H9 (cell line): ENCODE measurements at regions not wholly inside any gene's neighbourhood (a gene's known extent, or its start where the extent isn't known, plus 50 kb on each side); places are given as distances from the start of the nearest gene placed in this dataset.

Experiments used
- DNase-seq: peaks from one replicate; pipeline ENCODE4 v3.0.0-alpha.2; 2017
- H2AFZ ChIP-seq: one replicate; pipeline ENCODE4 v1.6.1; 2013; ENCODE audit warnings: mild to moderate bottlenecking, low read length, control low read depth, moderate library complexity
- H2AK5ac ChIP-seq: 2 replicates; pipeline ENCODE4 v1.6.1; 2013; ENCODE audit warnings: low read length, control low read depth, mixed read lengths; ENCODE audit not compliant: insufficient read length
- H2BK120ac ChIP-seq: one replicate; pipeline ENCODE4 v1.6.1; 2013; ENCODE audit warnings: low read depth, mild to moderate bottlenecking, low read length, control low read depth, inconsistent platforms; ENCODE audit not compliant: poor library complexity, severe bottlenecking
- H2BK12ac ChIP-seq: 2 replicates; pipeline ENCODE4 v1.6.1; 2013; ENCODE audit warnings: low read length, control low read depth, mixed read lengths, low read depth; ENCODE audit not compliant: insufficient read length
- H2BK15ac ChIP-seq: 2 replicates; pipeline ENCODE4 v1.6.1; 2013; ENCODE audit warnings: low read depth, low read length, control low read depth
- H2BK20ac ChIP-seq: one replicate; pipeline ENCODE4 v1.6.1; 2013; ENCODE audit warnings: low read depth, mild to moderate bottlenecking, low read length, control low read depth, inconsistent platforms; ENCODE audit not compliant: poor library complexity, severe bottlenecking
- H2BK5ac ChIP-seq: 2 replicates; pipeline ENCODE4 v1.6.1; 2013; ENCODE audit warnings: low read length, control low read depth, mixed read lengths; ENCODE audit not compliant: insufficient read length
- H3K14ac ChIP-seq: 2 replicates; pipeline ENCODE4 v1.6.1; 2013; ENCODE audit warnings: low read length, control low read depth; ENCODE audit not compliant: insufficient read depth
- H3K18ac ChIP-seq: 2 replicates; pipeline ENCODE4 v1.6.1; 2013; ENCODE audit warnings: low read depth, mild to moderate bottlenecking, mixed read lengths, low read length, control low read depth; ENCODE audit not compliant: insufficient read length
- H3K23ac ChIP-seq: 2 replicates; pipeline ENCODE4 v1.6.1; 2013; ENCODE audit warnings: low read length, control low read depth, mixed read lengths, low read depth; ENCODE audit not compliant: insufficient read length
- H3K23me2 ChIP-seq: 2 replicates; pipeline ENCODE4 v1.6.1; 2013; ENCODE audit warnings: low read depth, mild to moderate bottlenecking, mixed read lengths, low read length, control low read depth; ENCODE audit not compliant: insufficient read length, poor library complexity, severe bottlenecking
- H3K27ac ChIP-seq: 2 replicates; pipeline ENCODE4 v1.5.1; 2013; ENCODE audit warnings: low read length, control low read depth, mixed read lengths, low read depth; ENCODE audit not compliant: insufficient read length
- H3K27me3 ChIP-seq: 2 replicates; pipeline ENCODE4 v1.6.1; 2013; ENCODE audit warnings: low read length, control low read depth, inconsistent platforms; ENCODE audit not compliant: insufficient read depth
- H3K4ac ChIP-seq: 2 replicates; pipeline ENCODE4 v1.6.1; 2013; ENCODE audit warnings: low read depth, mild to moderate bottlenecking, control low read depth, inconsistent platforms, low read length, moderate library complexity
- H3K4me1 ChIP-seq: 2 replicates; pipeline ENCODE4 v1.6.1; 2013; ENCODE audit warnings: low read length, control low read depth, inconsistent platforms; ENCODE audit not compliant: insufficient read depth
- H3K4me2 ChIP-seq: 2 replicates; pipeline ENCODE4 v1.6.1; 2013; ENCODE audit warnings: low read length, control low read depth, mixed read lengths; ENCODE audit not compliant: insufficient read length, insufficient read depth
- H3K56ac ChIP-seq: 2 replicates; pipeline ENCODE4 v1.6.1; 2013; ENCODE audit warnings: low read depth, mild to moderate bottlenecking, mixed read lengths, low read length, control low read depth; ENCODE audit not compliant: insufficient read length
- H3K79me1 ChIP-seq: 2 replicates; pipeline ENCODE4 v1.6.1; 2013; ENCODE audit warnings: low read depth, mild to moderate bottlenecking, moderate library complexity, low read length, control low read depth, inconsistent platforms; ENCODE audit not compliant: insufficient read depth, poor library complexity, severe bottlenecking
- H3K79me2 ChIP-seq: 2 replicates; pipeline ENCODE4 v1.6.1; 2013; ENCODE audit warnings: low read length, control low read depth, inconsistent platforms; ENCODE audit not compliant: insufficient read depth
- H3K9ac ChIP-seq: 2 replicates; pipeline ENCODE4 v1.6.1; 2013; ENCODE audit warnings: low read length, control low read depth, mixed read lengths; ENCODE audit not compliant: insufficient read length; ENCODE audit errors: extremely low read depth
- H3K9me3 ChIP-seq: one replicate; pipeline ENCODE4 v1.6.1; 2013; ENCODE audit warnings: low read depth, low read length, inconsistent platforms; ENCODE audit not compliant: control insufficient read depth
- H3T11ph ChIP-seq: one replicate; pipeline ENCODE4 v1.6.1; 2013; ENCODE audit warnings: mild to moderate bottlenecking, low read length, control low read depth, inconsistent platforms
- H4K20me1 ChIP-seq: one replicate; pipeline ENCODE4 v1.6.1; 2013; ENCODE audit not compliant: control insufficient read depth, insufficient read length, insufficient read depth
- H4K5ac ChIP-seq: 2 replicates; pipeline ENCODE4 v1.6.1; 2013; ENCODE audit warnings: low read depth, mild to moderate bottlenecking, mixed read lengths, low read length, control low read depth; ENCODE audit not compliant: insufficient read length
- H4K8ac ChIP-seq: replicated peaks from 2 replicates; pipeline ENCODE4 v1.6.1; 2013; ENCODE audit warnings: low read length, control low read depth, mixed read lengths, low read depth; ENCODE audit not compliant: insufficient read length
- H4K91ac ChIP-seq: 2 replicates; pipeline ENCODE4 v1.6.1; 2013; ENCODE audit warnings: low read depth, mild to moderate bottlenecking, moderate library complexity, mixed read lengths, low read length, control low read depth; ENCODE audit not compliant: insufficient read length
- H3K27ac Mint-ChIP-seq, 3 experiments: 2 replicates in 2 of 3; 3 replicates in 1 of 3; pipeline ENCODE4 v1.8.0; 2020 to 2021; ENCODE audit warnings: mixed read lengths in 3 of 3, mild to moderate bottlenecking in 1 of 3, moderate library complexity in 1 of 3
- H3K27me3 Mint-ChIP-seq: 2 replicates; pipeline ENCODE4 v1.8.0; 2021; ENCODE audit warnings: low read depth, mild to moderate bottlenecking, moderate library complexity, mixed read lengths
- H3K36me3 Mint-ChIP-seq, 3 experiments: 2 replicates in 2 of 3; 3 replicates in 1 of 3; pipeline ENCODE4 v1.8.0; 2020 to 2021; ENCODE audit warnings: low read depth in 3 of 3, mixed read lengths in 3 of 3; ENCODE audit not compliant: insufficient read depth in 1 of 3
- H3K4me1 Mint-ChIP-seq, 2 experiments: 2 replicates each; pipeline ENCODE4 v1.8.0; 2020; ENCODE audit warnings: mixed read lengths in 2 of 2
- H3K4me3 Mint-ChIP-seq, 2 experiments: 2 replicates in 1 of 2; 3 replicates in 1 of 2; pipeline ENCODE4 v1.8.0; 2020 to 2021; ENCODE audit warnings: mild to moderate bottlenecking in 2 of 2, mixed read lengths in 2 of 2, moderate library complexity in 1 of 2
- H3K9me3 Mint-ChIP-seq, 2 experiments: 2 replicates in 1 of 2; 3 replicates in 1 of 2; pipeline ENCODE4 v1.8.0; 2020; ENCODE audit warnings: mild to moderate bottlenecking in 2 of 2, mixed read lengths in 2 of 2, moderate library complexity in 1 of 2
- CTCF ChIP-seq: fragments of 200-600 bp; sonication (generic); conservative IDR thresholded peaks from 3 replicates; pipeline ENCODE4 v1.8.0; 2021; ENCODE audit warnings: antibody characterized with exemption, mild to moderate bottlenecking
- WGBS: extraction: QIAGEN DNeasy Blood & Tissue Kit; methylation state at CpG from one replicate; pipeline ENCODE4 v1.1.7; 2013; ENCODE audit warnings: missing lambda C conversion rate, low lambda C conversion rate, mixed read lengths; ENCODE audit not compliant: insufficient read length; ENCODE audit errors: extremely low coverage; 5-methylcytosine and 5-hydroxymethylcytosine counted together

- peaks cover 0 to 3% of the 10 kb centered on the region in 2 experiments; a peak in 1 of 5 replicates for H3K9me3 Mint-ChIP-seq
- no peak overlapping the region for H3K4me2 ChIP-seq
- H3K27me3 ChIP-seq: no peaks in the 10 kb centered on the region
- H3K27me3 Mint-ChIP-seq: no peaks in the 10 kb centered on the region
- no peak overlapping the region for H2AFZ ChIP-seq
- H3K4me1 ChIP-seq: no peaks in the 10 kb centered on the region
- H3K36me3 Mint-ChIP-seq: no peaks in the 10 kb centered on the region
- H2BK20ac ChIP-seq: no peak overlapping the region
- H2AK5ac ChIP-seq: no peak overlapping the region
- no peak overlapping the region for H3T11ph ChIP-seq
- no peaks in the 10 kb centered on the region for H4K20me1 ChIP-seq
- no peaks in the 10 kb centered on the region for H3K9me3 ChIP-seq
- H3K4me1 Mint-ChIP-seq: peaks cover 0 to 2% of the 10 kb centered on the region in 2 experiments; a peak in 1 of 4 replicates
- no peak overlapping the region for H3K18ac ChIP-seq
- DNase-seq: no peak
- no peak overlapping the region for H4K8ac ChIP-seq
- no peak overlapping the region for H3K27ac ChIP-seq
- H3K9ac ChIP-seq: no peak overlapping the region
- no peak overlapping the region for H3K4me3 Mint-ChIP-seq
- H4K91ac ChIP-seq: no peak overlapping the region
- H3K56ac ChIP-seq: no peak overlapping the region
- no peaks in the 10 kb centered on the region for H3K79me1 ChIP-seq
- H2BK120ac ChIP-seq: no peak overlapping the region
- H3K23ac ChIP-seq: no peak overlapping the region
- no peak overlapping the region for H2BK15ac ChIP-seq
- TF ChIP-seq CTCF: no peak
- no peaks in the 10 kb centered on the region for H3K79me2 ChIP-seq
- no peak overlapping the region for H2BK12ac ChIP-seq
- H3K4ac ChIP-seq: no peak overlapping the region
- H4K5ac ChIP-seq: no peak overlapping the region
- H2BK5ac ChIP-seq: no peak overlapping the region
- WGBS: no CpG with 5 or more reads among the region's 2 CpGs
- H3K23me2 ChIP-seq: no peaks in the 10 kb centered on the region
- no peak overlapping the region for H3K14ac ChIP-seq
- H3K27ac Mint-ChIP-seq: no peak overlapping the region
These were observed 567.5 kb upstream of the RIOK2 start for GRCh38 chr5:97750576-97750975.
